ENCODE measurements at regions not wholly inside any gene's neighbourhood (a gene's known extent, or its start where the extent isn't known, plus 50 kb on each side); places are given as distances from the start of the nearest gene placed in this dataset.

DNA sequence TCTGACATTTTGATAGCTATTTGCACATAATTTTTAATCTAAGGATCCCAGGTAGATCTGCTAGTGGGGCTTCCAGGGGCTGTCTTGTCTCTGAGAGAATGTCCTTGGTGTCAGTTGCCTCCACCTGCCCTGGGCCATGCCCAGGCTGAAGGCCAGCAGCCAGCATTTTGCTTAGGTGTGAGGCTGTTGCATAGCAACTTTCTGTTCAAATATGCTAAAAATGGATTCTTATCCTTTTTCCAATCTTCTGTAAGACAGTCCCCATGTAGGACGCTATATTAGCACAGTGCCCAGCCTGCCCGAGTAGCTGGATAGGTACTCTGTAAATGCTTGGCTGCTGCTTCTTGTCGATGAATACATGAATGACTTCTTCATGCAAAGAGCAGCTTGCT lies 62.5 kb upstream of the CITED2 start:
- no peak for DNase-seq (ENCODE audit: low spot score)

DNA sequence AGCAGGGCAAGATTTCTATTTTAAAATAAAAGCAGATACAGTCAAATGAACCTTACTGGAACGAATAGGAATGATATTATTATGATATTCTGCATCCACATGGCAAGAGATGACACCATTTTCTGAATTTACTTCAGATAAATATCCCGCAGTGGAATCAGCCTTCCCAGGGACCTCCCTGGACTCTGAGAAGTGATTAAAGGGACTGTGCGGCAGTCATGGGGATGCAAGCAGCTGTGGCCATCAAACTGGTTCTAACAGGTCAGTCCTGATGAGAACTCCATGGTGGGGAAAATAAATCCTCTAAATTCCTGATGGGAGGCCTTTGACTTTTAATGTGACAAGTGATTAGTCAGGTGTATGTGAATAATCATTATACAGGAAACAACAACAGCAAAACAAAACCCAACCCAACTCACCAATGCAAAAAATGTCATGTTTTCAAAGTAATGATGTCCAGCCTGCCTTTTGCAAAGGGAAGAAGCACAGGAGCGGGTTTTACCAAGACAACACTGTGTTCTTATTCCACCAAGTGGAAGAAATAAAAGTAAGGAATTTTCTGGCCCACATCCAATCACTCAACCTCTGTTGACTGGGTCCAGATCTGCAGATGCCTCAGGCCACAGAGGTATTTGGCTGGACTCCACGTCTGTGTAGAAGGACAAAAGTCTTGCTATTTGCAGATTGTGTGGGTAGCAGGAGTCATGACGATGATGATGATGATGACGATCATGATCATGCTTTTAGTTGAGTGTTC lies 61.9 kb upstream of the CITED2 start:
- DNase-seq (ENCODE audit: low spot score), result no peak

DNA sequence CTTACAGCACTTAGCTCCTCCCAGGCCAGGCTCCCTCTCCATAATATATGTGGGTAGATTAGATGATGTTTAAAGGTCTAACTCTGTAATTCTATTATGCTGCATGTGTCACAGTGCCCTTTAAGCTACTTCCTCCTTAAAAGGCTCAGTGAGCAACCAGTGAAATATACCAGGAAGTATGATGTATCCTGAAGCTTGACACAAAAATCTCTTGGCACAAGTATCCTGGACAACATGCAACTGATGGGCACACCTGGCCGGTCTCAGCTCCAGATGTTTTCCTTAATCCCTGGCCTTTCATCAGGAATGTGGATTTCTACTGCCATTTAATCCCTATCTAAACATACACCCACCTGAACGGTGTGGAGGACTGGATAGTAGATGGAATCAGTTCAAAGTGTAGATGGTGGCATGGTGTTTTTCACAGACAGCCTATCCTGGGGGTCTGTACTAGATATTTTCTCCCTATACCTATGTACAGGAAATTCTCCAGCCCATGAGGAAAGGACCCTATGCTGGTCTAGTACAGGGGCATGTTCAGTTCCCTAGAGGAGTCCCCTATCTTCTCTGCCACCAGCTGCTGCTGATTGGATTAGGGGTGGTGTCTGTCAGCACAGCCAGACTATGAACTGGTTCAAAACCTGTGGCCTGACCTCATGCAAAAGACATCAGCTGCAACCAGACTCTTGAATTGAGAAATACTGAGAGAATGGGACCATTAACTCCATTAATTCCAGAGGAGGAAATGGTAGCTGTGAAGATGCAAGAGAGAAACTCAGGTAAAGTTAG lies 59.4 kb upstream of the CITED2 start:
- no peak for DNase-seq (ENCODE audit: low spot score)

DNA sequence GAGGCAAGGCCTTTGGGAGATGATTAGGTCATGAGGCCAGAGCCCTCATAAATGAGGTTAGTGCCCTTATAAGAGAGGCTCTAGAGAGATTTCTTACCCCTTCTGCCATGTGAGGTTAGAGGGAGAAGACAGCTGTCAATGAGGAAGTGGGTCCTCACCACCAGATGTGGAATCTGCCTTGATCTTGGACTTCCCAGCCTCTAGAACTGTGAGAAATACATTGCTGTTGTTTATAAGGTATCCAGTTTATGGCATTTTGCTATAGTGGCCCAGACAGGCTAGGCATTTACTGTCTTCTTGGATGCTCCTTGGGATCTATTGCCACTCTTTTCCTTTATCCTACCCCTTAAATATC lies 57.1 kb upstream of the CITED2 start:
- DNase-seq (ENCODE audit: low spot score), result no peak

DNA sequence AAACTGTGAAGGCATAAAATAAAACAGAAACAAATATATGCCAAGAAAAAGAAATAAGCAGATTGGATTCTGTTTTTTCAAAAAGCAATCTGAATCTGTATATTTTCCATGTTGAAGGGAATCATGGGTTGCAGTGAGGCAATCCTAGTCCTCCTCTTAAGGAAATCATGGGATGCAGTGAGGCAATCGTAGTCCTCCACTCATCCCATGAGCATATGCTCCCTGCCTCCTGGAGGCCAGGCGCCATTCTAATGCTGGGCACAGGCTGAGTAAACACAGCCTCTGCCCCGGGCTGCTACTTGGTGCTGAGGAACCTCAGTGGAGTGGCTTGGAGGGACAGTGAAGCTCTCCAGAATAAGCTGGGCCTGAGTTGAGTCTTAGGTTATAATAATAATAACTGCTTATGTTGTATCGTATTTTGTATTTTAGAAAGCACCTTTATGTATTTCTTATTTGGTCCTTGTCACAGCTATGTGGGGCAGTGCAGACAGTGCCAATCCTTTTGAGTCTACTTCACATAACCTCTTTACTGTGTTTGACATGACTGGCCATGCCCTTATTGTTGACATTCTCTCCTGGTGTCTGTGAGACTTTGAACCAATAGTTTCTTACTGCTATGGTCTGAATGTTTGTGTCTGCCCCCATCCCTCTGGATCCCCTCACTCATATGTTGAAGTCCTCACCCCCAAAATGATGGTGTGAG lies 56.6 kb upstream of the CITED2 start:
- no peak for DNase-seq (ENCODE audit: low spot score)

DNA sequence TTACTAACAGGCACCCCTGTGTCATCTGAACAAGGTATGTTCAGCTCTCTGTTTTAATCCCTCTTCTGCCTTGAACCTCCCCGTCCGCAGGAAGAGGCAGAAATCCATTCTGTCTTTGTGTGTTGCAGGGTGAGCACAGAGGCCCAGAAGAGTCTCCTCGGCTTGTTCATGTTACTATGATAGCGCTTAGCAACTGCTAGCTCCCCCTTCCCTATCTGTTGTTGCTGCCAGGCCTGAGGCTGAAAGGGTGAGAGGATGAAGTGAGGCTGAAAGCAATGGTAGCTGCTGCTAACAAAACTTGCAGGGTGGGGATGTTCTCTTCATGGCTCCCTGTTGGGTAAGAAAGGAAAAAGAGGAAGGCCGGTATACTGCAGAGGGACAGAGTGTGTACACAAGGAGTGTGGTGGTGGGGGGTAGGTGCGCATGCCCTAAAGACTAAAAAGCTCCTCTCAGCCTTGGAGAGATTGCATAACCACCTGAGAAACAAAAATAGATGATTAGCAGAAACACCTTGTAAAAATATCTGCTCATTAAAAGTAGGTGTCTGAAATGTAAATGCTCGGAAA lies 55.2 kb upstream of the CITED2 start:
- DNase-seq (ENCODE audit: low spot score), result no peak

DNA sequence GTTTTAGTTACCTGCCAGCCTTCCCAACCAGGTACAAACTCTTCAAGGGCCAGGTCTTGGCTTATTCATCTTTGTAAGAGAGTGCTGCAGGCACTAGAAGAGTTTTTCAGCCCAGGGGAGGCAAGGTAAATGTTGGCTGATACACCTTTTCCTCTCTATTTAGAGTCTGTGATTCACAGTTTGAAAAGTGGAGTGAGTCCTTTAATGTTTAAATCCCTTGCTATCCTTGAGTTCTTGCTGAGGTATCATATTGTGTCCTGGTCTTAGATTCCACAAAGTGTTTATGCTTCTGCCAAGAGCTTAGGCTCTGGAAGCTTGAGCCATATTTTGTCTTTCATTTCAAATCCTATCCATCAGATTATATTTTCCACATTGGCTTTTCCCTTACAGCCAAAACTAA lies 52.8 kb upstream of the CITED2 start:
- no peak for DNase-seq (ENCODE audit: low spot score)

DNA sequence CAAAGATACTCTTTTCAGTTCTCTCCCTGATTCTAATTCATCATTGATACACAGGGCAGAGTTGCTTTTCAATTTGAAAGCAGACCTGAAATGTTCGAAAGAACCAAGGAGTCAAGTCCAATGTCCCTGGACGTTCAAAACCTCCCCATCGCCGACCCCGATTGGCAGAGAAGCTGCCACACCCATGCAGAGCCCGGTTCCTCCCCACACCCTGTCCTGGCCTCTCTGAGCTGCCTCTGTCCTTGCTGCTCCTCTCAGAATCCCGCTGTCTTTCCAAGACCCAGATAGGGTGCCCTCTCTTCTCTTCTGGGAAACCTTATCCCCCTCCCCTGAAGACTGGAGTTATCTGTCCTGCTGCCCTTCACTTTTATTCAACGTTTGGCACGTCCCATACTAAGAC lies 52.3 kb upstream of the CITED2 start:
- DNase-seq (ENCODE audit: low spot score), result no peak

DNA sequence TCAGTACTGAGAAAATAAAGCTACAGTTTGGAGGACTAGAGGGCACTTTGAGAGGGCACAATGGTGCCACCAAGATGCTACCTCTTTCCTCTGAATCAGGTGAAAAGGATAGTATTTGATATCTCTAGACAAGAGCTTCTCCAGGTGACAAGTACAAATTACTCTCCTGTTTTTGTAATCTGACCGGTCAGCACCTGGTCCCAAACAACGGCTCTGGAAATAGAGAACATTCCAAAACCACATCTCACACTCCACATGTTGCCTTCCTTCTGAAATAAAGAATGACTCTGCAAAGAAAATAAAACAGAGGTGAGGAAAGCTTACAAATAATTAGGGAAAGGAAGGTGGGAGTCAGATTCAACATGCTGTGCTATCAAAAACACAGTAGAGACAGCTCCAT lies 51.3 kb upstream of the CITED2 start:
- DNase-seq (ENCODE audit: low spot score), result no peak

DNA sequence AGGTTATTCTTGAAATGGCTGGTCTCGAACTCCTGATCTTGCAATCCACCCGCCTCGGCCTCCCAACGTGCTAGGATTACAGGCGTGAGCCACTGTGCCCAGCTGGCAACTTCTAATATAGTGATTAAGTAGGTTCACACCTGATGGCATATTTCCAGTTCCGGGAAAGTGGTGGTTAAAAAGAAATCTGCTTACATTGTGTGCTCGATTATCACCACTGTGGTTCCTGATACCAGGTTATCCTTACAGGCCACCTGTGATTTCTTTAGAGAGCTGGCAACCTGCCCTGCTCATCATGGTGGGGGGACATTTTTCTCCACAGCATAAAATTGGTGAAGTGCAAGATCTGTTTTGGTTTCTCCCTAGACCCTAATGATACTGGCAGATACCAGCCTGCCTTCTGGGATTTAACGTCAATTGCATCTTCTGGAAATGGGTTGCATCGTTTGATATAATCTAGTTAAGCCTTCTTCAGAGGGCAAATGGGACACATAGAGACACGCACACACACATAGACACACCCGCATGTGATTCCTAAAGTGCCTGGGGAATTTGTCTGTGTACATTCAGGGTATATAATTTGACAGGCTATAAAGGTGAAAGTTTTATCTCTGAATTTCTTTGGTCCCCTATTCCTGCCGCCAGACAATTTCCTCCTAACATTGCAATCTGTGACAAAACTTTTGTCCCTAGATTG lies 49.7 kb upstream of the CITED2 start:
- no peak for DNase-seq (ENCODE audit: low spot score)
